ENCODE measurements at regions not wholly inside any gene's neighbourhood (a gene's known extent, or its start where the extent isn't known, plus 50 kb on each side); places are given as distances from the start of the nearest gene placed in this dataset.
A peak's percentile ranks its signal among the peaks of the same experiment; 100 is the strongest.

- TF ChIP-seq, protein P1, sequence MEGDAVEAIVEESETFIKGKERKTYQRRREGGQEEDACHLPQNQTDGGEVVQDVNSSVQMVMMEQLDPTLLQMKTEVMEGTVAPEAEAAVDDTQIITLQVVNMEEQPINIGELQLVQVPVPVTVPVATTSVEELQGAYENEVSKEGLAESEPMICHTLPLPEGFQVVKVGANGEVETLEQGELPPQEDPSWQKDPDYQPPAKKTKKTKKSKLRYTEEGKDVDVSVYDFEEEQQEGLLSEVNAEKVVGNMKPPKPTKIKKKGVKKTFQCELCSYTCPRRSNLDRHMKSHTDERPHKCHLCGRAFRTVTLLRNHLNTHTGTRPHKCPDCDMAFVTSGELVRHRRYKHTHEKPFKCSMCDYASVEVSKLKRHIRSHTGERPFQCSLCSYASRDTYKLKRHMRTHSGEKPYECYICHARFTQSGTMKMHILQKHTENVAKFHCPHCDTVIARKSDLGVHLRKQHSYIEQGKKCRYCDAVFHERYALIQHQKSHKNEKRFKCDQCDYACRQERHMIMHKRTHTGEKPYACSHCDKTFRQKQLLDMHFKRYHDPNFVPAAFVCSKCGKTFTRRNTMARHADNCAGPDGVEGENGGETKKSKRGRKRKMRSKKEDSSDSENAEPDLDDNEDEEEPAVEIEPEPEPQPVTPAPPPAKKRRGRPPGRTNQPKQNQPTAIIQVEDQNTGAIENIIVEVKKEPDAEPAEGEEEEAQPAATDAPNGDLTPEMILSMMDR (IDR thresholded peaks at IDR 0.05; ENCODE audit: unreplicated experiment in 3 of 3): no peak
- H3K27ac Mint-ChIP-seq: no peak overlapping the region
- no peak overlapping the region for H3K4me3 Mint-ChIP-seq
- no peaks in the 10 kb centered on the region for H3K36me3 Mint-ChIP-seq (ENCODE audit: low read depth)
- peaks cover 18% of the 10 kb centered on the region for H3K9me3 Mint-ChIP-seq
- no peaks in the 10 kb centered on the region for H3K27me3 Mint-ChIP-seq (ENCODE audit: low read depth)
- H3K4me1 Mint-ChIP-seq: no peaks in the 10 kb centered on the region
Observed at GRCh38 chr7:41842956-41843355, 140.1 kb upstream of the INHBA start.

DNA sequence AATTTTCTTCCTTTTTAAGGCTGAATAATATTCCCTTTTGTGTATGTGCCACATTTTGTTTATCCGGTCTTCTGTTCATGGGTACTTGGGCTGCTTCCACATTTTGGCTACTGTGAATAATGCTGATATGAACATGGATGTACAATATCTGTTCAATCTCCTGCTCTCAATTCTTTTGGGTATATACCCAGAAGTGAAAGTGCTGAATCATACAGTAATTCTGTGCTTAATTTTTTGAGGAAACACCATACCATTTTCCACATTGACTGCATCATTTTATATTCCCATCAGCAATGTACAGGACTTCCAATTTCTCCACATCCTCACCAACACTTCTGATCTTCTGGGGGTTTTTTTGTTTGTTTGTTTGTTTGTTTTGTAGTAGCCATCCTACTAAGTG is 135.0 kb upstream of the INHBA start:
- peak overlapping the region in 2 of 3 experiments; percentile 23 to 53 for H3K27ac Mint-ChIP-seq
- H3K27me3 Mint-ChIP-seq (ENCODE audit: low read depth): no peaks in the 10 kb centered on the region
- H3K4me3 Mint-ChIP-seq: no peak overlapping the region
- peaks cover 16% of the 10 kb centered on the region for H3K9me3 Mint-ChIP-seq
- peaks cover 15% of the 10 kb centered on the region for H3K4me1 Mint-ChIP-seq
- TF ChIP-seq, protein P1 (IDR thresholded peaks at IDR 0.05; ENCODE audit: unreplicated experiment in 3 of 3): no peak
- H3K36me3 Mint-ChIP-seq (ENCODE audit: low read depth): no peaks in the 10 kb centered on the region

- TF ChIP-seq, protein P1 (IDR thresholded peaks at IDR 0.05; ENCODE audit: unreplicated experiment in 3 of 3): no peak
- Mint-ChIP-seq H3K4me1 (peaks cover 15% of the 10 kb centered on the region), H3K27ac (peak overlapping the region; percentile 84 to 94 (median 90)), H3K27me3 (ENCODE audit: low read depth) (no peaks in the 10 kb centered on the region), H3K36me3 (ENCODE audit: low read depth) (no peaks in the 10 kb centered on the region), H3K9me3 (peaks cover 21% of the 10 kb centered on the region), H3K4me3 (no peak overlapping the region)
Observed at GRCh38 chr7:41835976-41836530, 133.2 kb upstream of the INHBA start.

DNA sequence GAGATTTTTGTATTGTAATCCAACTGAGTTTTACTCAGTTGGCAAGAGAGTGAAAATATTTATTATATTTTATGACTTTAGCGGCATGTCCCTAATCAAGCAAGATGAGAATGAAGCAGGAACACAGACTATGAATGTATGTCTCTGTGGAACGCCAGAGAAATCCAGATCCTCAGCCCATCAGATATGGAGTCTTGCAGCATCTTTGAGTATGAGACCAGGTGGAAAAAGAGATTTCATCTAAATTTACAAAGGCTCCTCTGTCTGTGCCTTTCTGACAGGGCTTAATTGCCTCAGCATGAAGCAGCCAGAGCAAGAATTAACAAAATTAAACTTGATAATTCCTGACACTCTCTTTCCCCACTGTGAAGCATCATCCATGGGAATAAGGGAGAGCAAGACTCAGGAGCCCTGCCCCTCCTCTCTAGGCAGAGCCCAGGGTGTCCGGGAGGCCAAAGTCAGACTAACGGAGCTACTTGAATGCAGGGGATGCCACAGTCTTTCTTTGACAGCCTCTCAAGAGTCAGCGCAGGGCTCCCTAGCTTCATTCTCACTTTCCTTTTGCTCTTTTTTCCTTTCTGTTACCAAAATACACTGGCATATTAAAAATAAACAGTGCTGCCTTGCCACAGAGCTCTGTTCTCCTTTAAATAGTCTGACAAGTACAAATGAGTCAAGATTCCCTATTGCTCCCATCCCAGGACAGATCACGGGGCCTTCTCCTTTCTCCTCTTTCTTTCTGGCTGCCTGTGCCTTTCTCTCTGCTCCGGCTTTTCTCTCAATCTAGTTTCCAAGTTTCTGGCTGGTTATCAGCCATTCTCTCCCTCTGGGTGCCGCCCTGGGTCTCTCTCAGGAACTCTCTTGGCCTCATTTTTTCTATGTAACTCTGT is 132.2 kb upstream of the INHBA start:
- Mint-ChIP-seq H3K27me3 (ENCODE audit: low read depth) (no peaks in the 10 kb centered on the region), H3K4me1 (peaks cover 20% of the 10 kb centered on the region), H3K9me3 (peaks cover 24% of the 10 kb centered on the region), H3K4me3 (no peak overlapping the region), H3K36me3 (ENCODE audit: low read depth) (no peaks in the 10 kb centered on the region), H3K27ac (peak overlapping the region; percentile 84 to 94 (median 90))
- TF ChIP-seq, protein P1 (IDR thresholded peaks at IDR 0.05; ENCODE audit: unreplicated experiment in 3 of 3): no peak

- Mint-ChIP-seq H3K9me3 (peaks cover 21% of the 10 kb centered on the region), H3K4me3 (no peak overlapping the region), H3K36me3 (ENCODE audit: low read depth) (no peaks in the 10 kb centered on the region), H3K27me3 (ENCODE audit: low read depth) (no peaks in the 10 kb centered on the region), H3K4me1 (peaks cover 25% of the 10 kb centered on the region), H3K27ac (peak overlapping the region in 1 of 3 experiments; percentile 33)
- TF ChIP-seq, protein P1 (IDR thresholded peaks at IDR 0.05; ENCODE audit: unreplicated experiment in 3 of 3): no peak
Observed at GRCh38 chr7:41832941-41833340, 130.1 kb upstream of the INHBA start.
